Ectodermal cell (in vitro differentiated cells): ENCODE measurements at regions not wholly inside any gene's neighbourhood (a gene's known extent, or its start where the extent isn't known, plus 50 kb on each side); places are given as distances from the start of the nearest gene placed in this dataset.

Experiments
- H3K27ac ChIP-seq: 2 replicates; pipeline ENCODE4 v1.7.0; 2013; ENCODE audit warnings: mild to moderate bottlenecking, low read depth, low read length; ENCODE audit not compliant: insufficient read depth, poor library complexity, severe bottlenecking
- H3K27me3 ChIP-seq: 2 replicates; pipeline ENCODE4 v1.7.0; 2013; ENCODE audit warnings: mild to moderate bottlenecking, low read length; ENCODE audit not compliant: insufficient read depth, control insufficient read depth, poor library complexity, severe bottlenecking
- H3K36me3 ChIP-seq: one replicate; pipeline ENCODE4 v1.7.0; 2013; ENCODE audit warnings: low read length; ENCODE audit not compliant: control insufficient read depth, insufficient read depth
- H3K4me1 ChIP-seq: one replicate; pipeline ENCODE4 v1.7.0; 2013; ENCODE audit warnings: low read length; ENCODE audit not compliant: control insufficient read depth, insufficient read depth
- H3K4me3 ChIP-seq: 2 replicates; pipeline ENCODE4 v1.7.0; 2013; ENCODE audit warnings: low read depth, low read length, control low read depth; ENCODE audit not compliant: insufficient read depth
- H3K9me3 ChIP-seq: 2 replicates; pipeline ENCODE4 v1.7.0; 2013; ENCODE audit warnings: mild to moderate bottlenecking, low read length, moderate library complexity; ENCODE audit not compliant: control insufficient read depth
- whole genome bisulfite sequencing, 2 experiments: methylation state at CpG; one replicate each; pipeline ENCODE4 v1.1.7; 2013; ENCODE audit warnings: missing lambda C conversion rate in 2 of 2; 5-methylcytosine and 5-hydroxymethylcytosine counted together

GRCh38 chr16:63458846-63459245, 1422.6 kb upstream of the CDH8 start:
- no peak overlapping the region for H3K4me3 ChIP-seq
- H3K4me1 ChIP-seq, result no peaks in the 10 kb centered on the region
- no peaks in the 10 kb centered on the region for H3K36me3 ChIP-seq
- H3K27ac ChIP-seq, result no peak overlapping the region
- 98 to 99% methylated on average over 5 of the region's 5 CpGs for WGBS, 2 experiments
- no peaks in the 10 kb centered on the region for H3K9me3 ChIP-seq
- no peaks in the 10 kb centered on the region for H3K27me3 ChIP-seq

- 95% methylated on average over 2 of the region's 2 CpGs for WGBS, 2 experiments
- H3K9me3 ChIP-seq, result no peaks in the 10 kb centered on the region
- no peaks in the 10 kb centered on the region for H3K36me3 ChIP-seq
- H3K4me3 ChIP-seq, result no peak overlapping the region
- H3K27ac ChIP-seq, result no peak overlapping the region
- no peaks in the 10 kb centered on the region for H3K27me3 ChIP-seq
- H3K4me1 ChIP-seq, result no peaks in the 10 kb centered on the region
Measured at GRCh38 chr16:63457869-63458268, 1421.6 kb upstream of the CDH8 start.

DNA sequence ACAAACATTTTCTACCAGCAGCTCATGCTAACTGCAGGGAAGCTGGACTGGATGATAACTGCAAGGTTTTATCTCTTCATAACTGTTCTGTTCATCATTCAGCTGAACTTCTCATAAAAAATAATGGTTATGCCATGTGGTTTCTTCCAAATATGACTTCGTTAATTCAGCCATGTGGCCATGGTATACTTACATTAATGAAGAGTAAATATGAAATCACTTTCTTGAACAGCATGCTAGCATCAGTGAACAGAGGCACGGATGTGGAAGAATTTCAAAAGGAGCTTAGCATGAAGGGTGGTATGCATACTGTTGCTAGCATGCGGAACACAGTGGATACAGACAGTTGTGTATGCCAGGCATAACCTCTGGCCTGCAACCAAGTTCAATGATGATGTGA, 1417.0 kb upstream of the CDH8 start:
- no peaks in the 10 kb centered on the region for H3K9me3 ChIP-seq
- no peak overlapping the region for H3K4me3 ChIP-seq
- no peaks in the 10 kb centered on the region for H3K27me3 ChIP-seq
- WGBS, 2 experiments, result 91 to 95% methylated on average over 3 of the region's 3 CpGs
- H3K4me1 ChIP-seq, result no peaks in the 10 kb centered on the region
- no peaks in the 10 kb centered on the region for H3K36me3 ChIP-seq
- H3K27ac ChIP-seq, result no peak overlapping the region

- WGBS, 2 experiments, result 61 to 86% methylated on average over 1 to 2 of the region's 2 CpGs
- no peak overlapping the region for H3K27ac ChIP-seq
- H3K4me1 ChIP-seq, result no peaks in the 10 kb centered on the region
- no peaks in the 10 kb centered on the region for H3K36me3 ChIP-seq
- no peak overlapping the region for H3K4me3 ChIP-seq
- H3K27me3 ChIP-seq, result no peaks in the 10 kb centered on the region
- H3K9me3 ChIP-seq, result no peaks in the 10 kb centered on the region
Measured at GRCh38 chr16:63447121-63447520, 1410.9 kb upstream of the CDH8 start.

DNA sequence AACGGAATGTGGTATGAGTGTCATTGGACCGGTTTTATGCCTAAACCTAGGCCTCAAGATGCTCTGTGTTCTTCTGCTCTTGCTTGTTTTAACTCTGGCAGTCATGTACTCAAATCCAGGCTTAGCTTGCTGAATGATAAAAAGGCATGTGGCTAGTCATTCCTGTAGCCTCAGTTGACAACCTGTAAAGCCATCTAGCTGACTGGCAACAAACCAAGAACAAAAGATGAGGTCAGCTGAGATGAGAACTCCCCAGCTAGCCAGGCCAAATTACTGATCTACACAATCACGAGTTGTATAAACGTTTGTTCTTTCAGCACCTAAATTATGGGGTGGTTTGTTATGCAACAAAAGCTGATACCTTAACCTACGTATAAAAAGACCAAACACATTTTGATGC, 1406.0 kb upstream of the CDH8 start:
- no peaks in the 10 kb centered on the region for H3K9me3 ChIP-seq
- H3K4me3 ChIP-seq, result no peak overlapping the region
- no peaks in the 10 kb centered on the region for H3K36me3 ChIP-seq
- no peaks in the 10 kb centered on the region for H3K4me1 ChIP-seq
- no peak overlapping the region for H3K27ac ChIP-seq
- 85 to 92% methylated on average over 5 of the region's 5 CpGs for WGBS, 2 experiments
- H3K27me3 ChIP-seq, result no peaks in the 10 kb centered on the region

DNA sequence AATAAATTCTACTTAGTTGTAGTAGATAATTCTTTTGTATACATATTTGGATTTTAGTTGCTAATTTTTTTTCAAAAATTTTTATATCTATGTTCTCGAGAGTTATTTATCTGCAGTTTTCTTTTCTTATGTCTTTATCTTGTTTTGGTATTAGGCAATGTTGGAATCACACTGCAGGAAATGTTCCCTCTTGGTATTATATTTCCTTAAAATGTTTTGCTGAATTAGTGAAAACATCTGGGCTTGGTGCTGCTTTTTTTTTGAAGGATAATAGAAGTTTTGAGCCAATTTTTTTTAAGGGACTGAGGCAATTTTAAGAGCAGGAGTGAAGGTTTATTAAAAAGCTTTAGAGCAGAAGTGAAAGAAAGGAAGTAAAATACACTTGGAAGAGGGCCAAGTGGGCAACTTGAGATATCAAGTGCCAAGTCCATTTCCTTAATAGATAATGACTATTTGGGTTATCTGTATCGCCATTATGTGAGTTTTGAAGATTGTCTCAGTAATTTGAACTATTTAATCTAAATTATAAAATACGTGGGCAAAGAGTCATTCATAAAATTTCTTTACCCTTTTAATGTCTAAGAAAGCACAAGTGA, 1390.1 kb upstream of the CDH8 start:
- 94% methylated on average over 2 of the region's 3 CpGs; no CpG with 5 or more reads in 1 of the 2 experiments for WGBS, 2 experiments
- Histone ChIP-seq H3K36me3 (no peaks in the 10 kb centered on the region), H3K27me3 (no peaks in the 10 kb centered on the region), H3K9me3 (no peaks in the 10 kb centered on the region), H3K27ac (no peak overlapping the region), H3K4me3 (no peak overlapping the region), H3K4me1 (no peaks in the 10 kb centered on the region)

GRCh38 chr16:63422715-63423114, 1386.5 kb upstream of the CDH8 start:
- Histone ChIP-seq H3K36me3 (no peaks in the 10 kb centered on the region), H3K4me3 (no peak overlapping the region), H3K4me1 (no peaks in the 10 kb centered on the region), H3K27ac (no peak overlapping the region), H3K27me3 (no peaks in the 10 kb centered on the region), H3K9me3 (no peaks in the 10 kb centered on the region)
- 89% methylated on average over 2 of the region's 2 CpGs; no CpG with 5 or more reads in 1 of the 2 experiments for WGBS, 2 experiments

DNA sequence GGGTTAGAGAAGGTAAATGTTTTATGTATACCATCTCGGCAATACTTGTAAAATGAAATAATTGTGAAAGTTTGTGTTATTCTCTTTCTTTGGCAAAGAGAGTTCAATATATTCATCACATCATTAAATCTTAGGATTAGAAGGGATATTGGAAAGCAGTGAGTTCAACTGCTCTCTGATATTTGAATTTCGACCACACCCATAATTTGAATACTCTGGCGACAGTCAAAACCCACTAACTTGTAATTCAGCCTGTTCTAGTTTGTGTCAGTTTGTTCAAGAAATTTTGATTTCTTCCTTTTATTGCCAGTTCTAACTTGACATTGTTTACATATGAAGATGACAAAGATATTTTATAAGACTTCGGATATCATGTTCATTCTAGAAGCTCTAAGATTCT, 1380.5 kb upstream of the CDH8 start:
- 94 to 100% methylated on average over 2 to 3 of the region's 4 CpGs for WGBS, 2 experiments
- no peak overlapping the region for H3K27ac ChIP-seq
- no peaks in the 10 kb centered on the region for H3K36me3 ChIP-seq
- H3K27me3 ChIP-seq, result no peaks in the 10 kb centered on the region
- no peaks in the 10 kb centered on the region for H3K9me3 ChIP-seq
- no peaks in the 10 kb centered on the region for H3K4me1 ChIP-seq
- no peak overlapping the region for H3K4me3 ChIP-seq

GRCh38 chr16:63415014-63415413, 1378.8 kb upstream of the CDH8 start:
- no peaks in the 10 kb centered on the region for H3K36me3 ChIP-seq
- no peak overlapping the region for H3K4me3 ChIP-seq
- H3K4me1 ChIP-seq, result no peaks in the 10 kb centered on the region
- 75 to 81% methylated on average over 1 to 2 of the region's 2 CpGs for WGBS, 2 experiments
- H3K9me3 ChIP-seq, result no peaks in the 10 kb centered on the region
- H3K27ac ChIP-seq, result no peak overlapping the region
- no peaks in the 10 kb centered on the region for H3K27me3 ChIP-seq

GRCh38 chr16:63410594-63410993, 1374.4 kb upstream of the CDH8 start:
- H3K27ac ChIP-seq, result no peak overlapping the region
- no peak overlapping the region for H3K4me3 ChIP-seq
- H3K27me3 ChIP-seq, result no peaks in the 10 kb centered on the region
- 95 to 100% methylated on average over 1 of the region's 1 CpG for WGBS, 2 experiments
- no peaks in the 10 kb centered on the region for H3K36me3 ChIP-seq
- no peaks in the 10 kb centered on the region for H3K9me3 ChIP-seq
- no peaks in the 10 kb centered on the region for H3K4me1 ChIP-seq

DNA sequence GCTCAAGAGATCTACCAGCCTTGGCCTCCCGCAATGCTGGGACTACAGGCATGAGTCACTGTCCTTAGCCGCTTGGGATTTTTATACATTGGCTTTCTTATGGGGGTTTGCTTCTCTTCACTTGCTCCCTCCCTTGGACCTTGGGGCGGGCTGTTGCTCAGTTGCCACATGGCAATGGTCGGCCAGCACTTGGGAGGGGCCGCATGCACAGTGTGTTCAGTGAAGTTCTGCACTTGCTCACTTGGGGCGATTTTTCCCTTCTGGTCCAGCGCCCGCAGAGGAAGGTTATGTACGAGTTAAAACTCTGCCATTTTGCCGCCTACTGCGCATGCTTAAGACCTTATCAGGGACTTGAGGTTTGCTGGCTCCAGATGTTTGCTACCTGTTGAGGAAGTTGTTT, 1367.6 kb upstream of the CDH8 start:
- Histone ChIP-seq H3K36me3 (no peaks in the 10 kb centered on the region), H3K9me3 (no peaks in the 10 kb centered on the region), H3K4me3 (no peak overlapping the region), H3K27me3 (no peaks in the 10 kb centered on the region), H3K27ac (no peak overlapping the region), H3K4me1 (no peaks in the 10 kb centered on the region)
- 96% methylated on average over 11 of the region's 11 CpGs for WGBS, 2 experiments
